ENCODE measurements at regions not wholly inside any gene's neighbourhood (a gene's known extent, or its start where the extent isn't known, plus 50 kb on each side); places are given as distances from the start of the nearest gene placed in this dataset.

- DNase-seq (ENCODE audit: extremely low read depth, low read depth) = no peak
- no peak for TF ChIP-seq CTCF (IDR thresholded peaks at IDR 0.05; ENCODE audit: low read depth, low read length)
These were observed 600.0 kb downstream of the NR2F1-AS1 start for GRCh38 chr5:92981001-92981400.

- DNase-seq (ENCODE audit: extremely low read depth, low read depth) = no peak
- TF ChIP-seq CTCF (IDR thresholded peaks at IDR 0.05; ENCODE audit: low read depth, low read length) = no peak
These were observed 600.5 kb downstream of the NR2F1-AS1 start for GRCh38 chr5:92980491-92980890.

- DNase-seq (ENCODE audit: extremely low read depth, low read depth) = no peak
- TF ChIP-seq CTCF (IDR thresholded peaks at IDR 0.05; ENCODE audit: low read depth, low read length) = no peak
These were observed 601.3 kb downstream of the NR2F1-AS1 start for GRCh38 chr5:92979716-92980115.

GRCh38 chr5:92977846-92978540, 603.0 kb downstream of the NR2F1-AS1 start:
- no peak for TF ChIP-seq CTCF (IDR thresholded peaks at IDR 0.05; ENCODE audit: low read depth, low read length)
- DNase-seq (ENCODE audit: extremely low read depth, low read depth) = no peak

- no peak for TF ChIP-seq CTCF (IDR thresholded peaks at IDR 0.05; ENCODE audit: low read depth, low read length)
- DNase-seq (ENCODE audit: extremely low read depth, low read depth) = no peak
These were observed 604.9 kb downstream of the NR2F1-AS1 start for GRCh38 chr5:92976156-92976555.

- DNase-seq (ENCODE audit: extremely low read depth, low read depth) = no peak
These were observed 611.2 kb downstream of the NR2F1-AS1 start for GRCh38 chr5:92969781-92970237.

More at GRCh38 chr5:92969781-92970237, 611.2 kb downstream of the NR2F1-AS1 start:
- TF ChIP-seq CTCF (IDR thresholded peaks at IDR 0.05; ENCODE audit: low read depth, low read length) = no peak
